Progenitor cell of endocrine pancreas (in vitro differentiated cells): ENCODE measurements at regions not wholly inside any gene's neighbourhood (a gene's known extent, or its start where the extent isn't known, plus 50 kb on each side); places are given as distances from the start of the nearest gene placed in this dataset.

Experiments
- DNase-seq: peaks from one replicate; pipeline ENCODE4 v3.0.0; 2021; ENCODE audit warnings: low spot score; ENCODE audit not compliant: unreplicated experiment
- H3K27ac Mint-ChIP-seq: 2 replicates; pipeline ENCODE4 v1.8.0; 2021; ENCODE audit warnings: mild to moderate bottlenecking, moderate library complexity, mixed read lengths
- H3K27me3 Mint-ChIP-seq: 2 replicates; pipeline ENCODE4 v1.8.0; 2021; ENCODE audit warnings: mixed read lengths
- H3K36me3 Mint-ChIP-seq: 2 replicates; pipeline ENCODE4 v1.8.0; 2022; ENCODE audit warnings: mixed read lengths; ENCODE audit not compliant: insufficient read depth
- H3K4me1 Mint-ChIP-seq: 2 replicates; pipeline ENCODE4 v1.8.0; 2021; ENCODE audit warnings: low read depth, mixed read lengths
- H3K4me3 Mint-ChIP-seq: 2 replicates; pipeline ENCODE4 v1.8.0; 2021; ENCODE audit warnings: low read depth, mild to moderate bottlenecking, moderate library complexity, mixed read lengths
- H3K9me3 Mint-ChIP-seq: 2 replicates; pipeline ENCODE4 v1.8.0; 2021; ENCODE audit warnings: low read depth, mixed read lengths
- CTCF ChIP-seq: fragments of 200-600 bp; sonication (generic); IDR thresholded peaks from one replicate; pipeline ENCODE4 v1.5.0; 2021; ENCODE audit warnings: antibody characterized with exemption, mild to moderate bottlenecking; ENCODE audit not compliant: unreplicated experiment

- no peak overlapping the region for H3K4me3 Mint-ChIP-seq
- H3K4me1 Mint-ChIP-seq, result no peaks in the 10 kb centered on the region
- H3K9me3 Mint-ChIP-seq, result no peaks in the 10 kb centered on the region
- no peak for DNase-seq
- H3K27ac Mint-ChIP-seq, result no peak overlapping the region
- TF ChIP-seq CTCF, result no peak
- H3K36me3 Mint-ChIP-seq, result no peaks in the 10 kb centered on the region
- peaks cover 18% of the 10 kb centered on the region for H3K27me3 Mint-ChIP-seq
Measured at GRCh38 chr12:13499008-13499407, 302.5 kb downstream of the EMP1 start.

DNA sequence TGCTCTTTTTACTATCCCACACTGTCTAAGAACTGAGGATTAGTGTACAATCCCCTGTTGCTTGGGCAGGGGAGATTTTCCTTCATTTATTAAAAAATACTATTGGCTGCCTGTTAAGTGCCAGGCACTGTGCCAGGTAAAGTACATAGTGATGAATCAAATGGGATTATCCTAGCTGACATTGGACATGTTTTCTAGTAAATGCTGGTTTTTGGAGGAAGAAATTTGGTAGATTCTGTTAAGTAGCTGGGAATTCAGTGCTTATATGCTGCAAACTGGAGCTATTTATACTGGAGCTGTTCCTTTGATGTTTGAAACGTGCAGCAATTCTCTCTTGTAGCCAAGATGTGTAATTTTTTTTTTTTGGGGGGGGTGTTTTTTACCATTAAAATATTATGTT lies 299.6 kb downstream of the EMP1 start:
- no peak for DNase-seq
- Mint-ChIP-seq H3K4me3 (no peak overlapping the region), H3K36me3 (no peaks in the 10 kb centered on the region), H3K27me3 (peaks cover 21% of the 10 kb centered on the region), H3K27ac (no peak overlapping the region), H3K9me3 (no peaks in the 10 kb centered on the region), H3K4me1 (no peaks in the 10 kb centered on the region)
- no peak for TF ChIP-seq CTCF

- Mint-ChIP-seq H3K4me1 (no peaks in the 10 kb centered on the region), H3K9me3 (no peaks in the 10 kb centered on the region), H3K36me3 (no peaks in the 10 kb centered on the region), H3K4me3 (no peak overlapping the region), H3K27ac (no peak overlapping the region), H3K27me3 (peaks cover 4% of the 10 kb centered on the region)
- DNase-seq, result no peak
- no peak for TF ChIP-seq CTCF
Measured at GRCh38 chr12:13489246-13489645, 292.7 kb downstream of the EMP1 start.

GRCh38 chr12:13487326-13487725 lies 290.8 kb downstream of the EMP1 start:
- no peaks in the 10 kb centered on the region for H3K9me3 Mint-ChIP-seq
- DNase-seq, result no peak
- TF ChIP-seq CTCF, result no peak
- H3K27me3 Mint-ChIP-seq, result peaks cover 4% of the 10 kb centered on the region
- no peaks in the 10 kb centered on the region for H3K36me3 Mint-ChIP-seq
- no peak overlapping the region for H3K27ac Mint-ChIP-seq
- H3K4me3 Mint-ChIP-seq, result no peak overlapping the region
- no peaks in the 10 kb centered on the region for H3K4me1 Mint-ChIP-seq

DNA sequence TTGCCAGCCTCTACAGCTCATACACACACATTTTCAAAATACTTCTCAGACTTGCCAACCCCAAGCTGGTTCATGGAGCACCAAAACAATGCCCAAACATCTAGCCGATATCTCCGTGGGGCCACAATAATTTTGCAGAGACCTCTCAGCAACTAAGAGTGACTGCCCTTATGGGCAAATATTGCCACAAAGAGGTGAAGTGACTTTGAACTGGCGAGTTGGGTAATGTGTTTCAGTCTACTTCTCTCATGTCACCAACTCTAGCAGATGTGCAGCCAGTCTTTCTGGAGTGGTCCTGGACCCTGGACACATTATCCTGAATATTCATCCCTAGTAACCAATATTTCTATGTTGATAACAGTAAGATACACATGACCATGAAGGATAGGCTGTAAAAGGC lies 290.3 kb downstream of the EMP1 start:
- no peak for TF ChIP-seq CTCF
- Mint-ChIP-seq H3K27me3 (peaks cover 3% of the 10 kb centered on the region), H3K4me3 (no peak overlapping the region), H3K36me3 (no peaks in the 10 kb centered on the region), H3K27ac (no peak overlapping the region), H3K9me3 (no peaks in the 10 kb centered on the region), H3K4me1 (no peaks in the 10 kb centered on the region)
- no peak for DNase-seq
